ENCODE measurements at regions not wholly inside any gene's neighbourhood (a gene's known extent, or its start where the extent isn't known, plus 50 kb on each side); places are given as distances from the start of the nearest gene placed in this dataset.
"Not testable (repeated sequence)": the region's sequence is repeated elsewhere in the genome, so short reads cannot be mapped to it uniquely, and the experiment has no call there.

DNA sequence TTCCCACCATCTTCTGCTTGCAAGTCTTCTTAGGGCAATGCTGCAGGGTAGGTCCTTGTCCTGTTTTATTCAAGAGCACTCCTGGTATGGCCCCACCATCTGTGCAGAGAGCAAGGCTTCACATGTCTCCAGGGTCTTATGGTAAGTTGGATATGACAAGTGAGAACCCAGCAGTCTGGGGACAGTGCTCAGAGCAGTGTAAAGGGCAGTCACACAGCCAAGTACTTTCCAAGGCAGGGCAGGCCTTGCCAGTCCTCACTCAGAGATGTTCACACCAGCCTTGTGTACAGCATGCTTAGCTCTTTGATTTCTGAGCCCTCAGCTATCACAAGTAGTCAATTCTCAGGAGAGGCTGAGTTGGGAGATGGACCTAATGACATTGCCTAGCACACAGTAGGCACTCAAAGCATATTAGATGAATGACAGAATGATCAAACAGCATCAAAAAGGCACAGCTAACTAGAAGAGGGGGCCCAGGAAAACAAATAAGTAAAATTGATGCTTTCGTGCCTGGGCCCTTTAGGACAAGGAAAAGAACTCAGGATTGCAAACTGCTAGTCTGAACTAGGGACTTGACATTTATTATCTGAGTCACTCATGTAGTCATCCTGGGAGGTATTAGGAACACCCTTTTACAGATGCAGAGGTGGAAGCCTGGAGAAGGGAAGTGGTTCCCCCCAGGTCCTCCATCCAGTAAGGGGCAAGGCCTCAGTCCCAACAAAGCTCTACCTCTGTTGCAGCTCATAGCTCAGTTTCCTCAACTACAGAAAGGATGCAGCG lies 86.7 kb upstream of the CTAGE1 start:
- no peak for DNase-seq

DNA sequence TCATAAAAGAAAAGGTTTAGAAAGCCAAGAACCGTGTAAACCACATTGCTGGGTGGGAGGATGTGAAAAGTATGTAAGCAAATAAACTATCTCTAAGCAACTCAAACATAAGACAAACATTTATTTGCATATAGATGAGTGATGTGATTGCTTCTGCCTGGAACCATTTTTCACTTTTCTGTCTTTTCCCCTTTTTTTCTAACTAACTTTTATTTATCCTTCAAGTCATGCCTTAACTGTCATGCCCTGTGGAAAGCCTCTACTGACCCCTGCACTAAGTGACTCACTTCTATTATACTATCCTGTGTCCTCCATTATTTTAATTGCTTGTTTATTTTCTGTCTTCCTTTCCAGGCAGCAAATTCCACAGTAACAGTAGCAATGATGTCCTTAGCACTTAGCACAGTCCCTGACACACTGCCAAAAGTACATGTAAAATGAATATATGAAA lies 87.5 kb upstream of the CTAGE1 start:
- no peak for DNase-seq

DNA sequence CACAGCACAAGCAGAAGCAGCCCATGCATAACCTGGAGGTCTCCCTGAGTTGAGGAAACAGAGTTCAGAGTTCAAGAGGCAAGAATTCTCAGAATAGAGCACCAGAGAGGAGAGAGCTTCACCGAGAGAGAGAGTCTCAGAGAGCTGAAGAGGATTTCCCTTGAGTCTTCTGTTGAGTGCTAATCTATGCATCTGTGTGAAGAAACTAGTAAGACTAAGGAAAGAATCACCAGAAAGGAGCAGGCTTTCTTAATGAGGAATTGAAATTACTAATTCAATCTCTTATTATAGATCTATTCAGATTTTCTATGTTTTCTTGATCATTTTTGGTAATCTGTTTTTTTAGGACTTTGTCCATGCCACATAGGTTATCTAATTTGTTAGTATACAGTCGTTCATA lies 89.3 kb upstream of the CTAGE1 start:
- no peak for DNase-seq

DNA sequence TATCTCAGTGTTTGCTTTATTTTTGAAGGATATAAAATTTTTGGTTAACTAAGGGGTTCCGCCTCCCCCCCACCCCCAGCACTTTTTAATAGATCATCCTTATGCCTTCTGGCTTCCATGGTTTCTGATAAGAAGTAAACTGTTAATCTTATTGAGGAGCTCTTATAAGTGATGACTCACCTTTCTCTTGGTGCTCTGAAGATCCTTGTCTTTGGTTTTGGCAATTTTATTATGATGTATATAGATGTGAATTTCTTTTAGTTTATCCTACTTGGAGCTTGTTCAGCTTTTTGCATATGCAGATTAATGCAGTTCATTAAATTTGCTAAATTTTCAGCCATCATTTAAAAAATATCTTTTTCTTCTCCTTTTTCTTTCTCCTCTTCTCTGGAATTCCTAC lies 91.7 kb upstream of the CTAGE1 start:
- no peak for DNase-seq

DNA sequence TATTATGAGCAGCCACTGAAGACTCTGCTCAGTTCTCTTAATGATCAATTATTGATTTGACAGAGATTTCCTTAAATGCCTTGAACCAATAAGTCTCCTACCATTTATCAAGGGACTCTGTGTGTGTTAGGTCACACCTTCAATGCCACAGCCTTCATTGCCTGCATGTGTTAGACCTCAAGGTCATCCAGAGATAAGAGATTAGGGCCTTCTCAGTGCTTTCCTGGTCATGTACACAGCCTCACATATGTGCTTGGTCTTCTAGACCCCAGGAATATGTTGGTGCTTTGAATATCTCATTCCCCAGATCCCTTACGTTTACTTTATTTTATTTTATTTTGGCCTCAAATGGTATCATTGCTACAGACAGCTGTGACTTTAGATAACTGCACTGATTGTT lies 93.0 kb upstream of the CTAGE1 start:
- DNase-seq, result no peak

DNA sequence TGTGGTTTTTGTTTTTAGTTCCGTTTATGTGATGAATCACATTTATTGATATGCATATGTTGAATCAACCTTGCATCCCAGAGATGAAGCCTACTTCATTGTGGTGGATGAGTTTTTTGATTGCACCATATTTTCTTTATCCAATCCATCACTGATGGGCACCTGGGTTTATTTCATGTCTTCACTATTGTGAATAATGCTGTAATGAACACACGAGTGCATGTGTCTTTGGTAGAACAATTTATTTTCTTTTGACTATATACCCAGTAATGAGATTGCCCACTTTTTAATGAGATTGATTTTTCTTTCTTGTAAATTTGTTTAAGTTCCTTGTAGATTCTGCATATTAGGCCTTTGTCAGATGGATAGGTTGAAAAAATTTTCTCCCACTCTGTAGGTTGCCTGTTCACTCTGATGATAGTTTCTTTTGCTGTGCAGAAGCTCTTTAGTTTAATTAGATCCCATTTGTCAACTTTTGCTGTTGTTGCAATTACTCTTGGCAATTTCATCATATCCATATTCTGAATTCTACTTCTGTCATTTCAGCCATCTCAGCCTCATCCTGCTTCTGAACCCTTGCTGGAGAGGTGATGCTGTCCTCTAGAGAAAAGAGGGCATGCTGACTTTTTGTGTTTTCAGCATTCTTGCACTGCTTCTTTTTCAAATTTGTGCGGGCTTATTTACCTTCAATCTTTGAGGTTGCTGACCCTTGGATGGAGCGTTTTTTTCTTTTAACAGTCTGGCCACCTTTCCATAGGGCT lies 96.2 kb upstream of the CTAGE1 start:
- no peak for DNase-seq

DNA sequence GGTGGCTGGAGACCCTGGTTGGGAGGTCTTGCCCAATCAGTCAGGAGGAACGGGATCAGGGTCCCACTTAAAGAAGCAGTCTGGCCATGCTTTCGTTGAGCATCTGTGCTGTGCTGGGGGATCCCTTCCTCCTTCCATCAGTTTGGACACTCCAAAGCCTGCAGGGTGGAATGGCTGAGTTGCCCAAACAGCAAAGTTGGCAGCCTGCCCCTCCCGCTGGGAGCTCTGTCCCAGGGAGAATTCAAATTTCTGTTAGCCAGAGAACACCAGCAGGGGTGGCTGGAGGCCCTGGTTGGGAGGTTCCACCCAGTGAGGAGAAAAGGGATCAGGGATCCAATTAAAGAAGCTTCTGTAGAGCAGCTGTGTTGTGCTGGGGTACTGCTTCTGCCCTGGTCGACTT lies 96.9 kb upstream of the CTAGE1 start:
- DNase-seq, result no peak

DNA sequence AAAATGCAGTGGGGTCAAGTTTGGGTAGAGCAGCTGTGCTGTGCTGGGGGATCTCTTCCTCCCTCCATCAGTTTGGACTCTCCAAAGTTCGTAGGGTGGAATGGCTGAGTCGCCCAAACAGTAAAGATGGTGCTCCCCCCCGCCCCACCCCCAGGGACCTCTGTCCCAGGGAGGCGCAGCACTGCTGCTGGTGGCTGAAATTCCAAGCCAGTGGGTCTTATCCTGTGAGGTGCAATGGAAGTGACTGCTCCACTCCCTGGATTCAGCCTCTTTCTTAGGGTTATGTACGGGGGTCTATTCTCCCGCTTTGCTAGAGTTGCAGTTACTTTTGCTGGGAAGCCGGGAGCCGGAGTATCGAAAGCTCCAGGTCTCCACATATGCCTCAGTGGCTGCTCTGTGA lies 97.5 kb upstream of the CTAGE1 start:
- DNase-seq, result no peak

DNA sequence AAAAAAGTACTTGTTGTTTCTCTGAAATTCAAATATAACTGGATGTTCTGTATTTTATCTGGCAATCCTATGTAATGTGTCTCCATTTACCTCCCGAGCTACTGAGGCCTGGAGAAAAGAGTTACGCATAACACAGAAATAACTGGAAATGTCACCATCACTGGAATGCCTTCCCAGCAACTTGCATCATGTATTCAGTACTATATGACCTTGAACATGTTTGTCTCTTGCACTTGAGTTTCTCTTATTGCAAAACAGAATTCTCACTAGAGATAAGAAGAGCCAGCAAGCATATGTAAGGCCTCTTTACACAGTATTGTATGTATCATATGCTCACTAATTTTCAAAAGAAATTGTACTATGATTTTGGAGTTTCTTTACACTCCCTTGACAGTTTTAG lies 99.6 kb upstream of the CTAGE1 start:
- DNase-seq, result no peak

DNA sequence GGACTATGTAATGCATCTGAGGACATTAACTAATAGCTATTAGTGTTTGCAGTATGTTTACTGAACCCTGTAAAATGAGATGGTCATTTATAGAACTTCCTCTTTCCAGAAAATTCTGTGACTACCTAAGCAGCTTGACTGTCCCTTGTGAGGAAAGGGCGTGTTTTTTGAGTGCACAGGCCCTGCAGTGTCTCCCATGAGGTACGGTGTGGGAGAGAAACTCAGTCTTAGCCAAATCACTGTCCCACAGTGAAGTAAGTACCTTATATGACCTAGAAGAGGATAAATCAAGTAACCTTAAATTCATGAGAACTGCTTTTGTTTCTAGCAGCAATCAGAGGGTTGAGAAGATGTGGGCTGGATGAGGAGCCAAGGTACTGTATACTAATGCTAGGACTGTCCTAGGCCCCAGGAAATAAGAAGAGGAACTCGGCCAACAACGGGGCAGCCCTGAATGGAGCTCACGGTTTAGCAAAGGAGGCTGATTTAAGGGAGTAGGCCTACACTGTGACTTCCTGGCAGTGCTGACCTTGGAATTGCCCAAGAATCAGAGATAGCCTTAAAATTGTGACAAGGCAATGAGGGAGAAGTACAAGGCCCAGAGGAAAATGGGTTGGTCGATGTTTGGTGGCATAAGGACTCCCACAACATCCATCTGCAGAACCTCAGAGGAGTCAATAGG lies 103.5 kb upstream of the CTAGE1 start:
- no peak for DNase-seq

DNA sequence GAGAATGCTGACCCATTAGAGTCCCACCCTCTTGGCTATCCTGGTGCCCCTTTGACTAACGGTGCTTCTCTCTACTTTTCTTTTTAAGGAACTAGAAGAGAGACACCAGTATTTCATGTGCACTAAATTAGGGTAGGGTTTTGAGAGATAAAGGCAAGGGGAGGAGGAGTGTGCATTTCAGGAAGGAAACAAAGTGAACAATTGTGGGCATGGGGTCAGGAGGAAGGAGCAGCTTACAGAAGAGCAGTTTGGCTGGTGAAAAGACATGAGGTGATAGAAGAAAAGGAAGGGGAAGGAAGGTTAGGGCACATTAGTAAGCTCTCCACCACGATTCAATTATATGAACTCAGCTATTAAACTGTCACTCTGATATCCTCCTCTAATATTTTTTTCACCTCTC lies 105.8 kb upstream of the CTAGE1 start:
- DNase-seq, result no peak

DNA sequence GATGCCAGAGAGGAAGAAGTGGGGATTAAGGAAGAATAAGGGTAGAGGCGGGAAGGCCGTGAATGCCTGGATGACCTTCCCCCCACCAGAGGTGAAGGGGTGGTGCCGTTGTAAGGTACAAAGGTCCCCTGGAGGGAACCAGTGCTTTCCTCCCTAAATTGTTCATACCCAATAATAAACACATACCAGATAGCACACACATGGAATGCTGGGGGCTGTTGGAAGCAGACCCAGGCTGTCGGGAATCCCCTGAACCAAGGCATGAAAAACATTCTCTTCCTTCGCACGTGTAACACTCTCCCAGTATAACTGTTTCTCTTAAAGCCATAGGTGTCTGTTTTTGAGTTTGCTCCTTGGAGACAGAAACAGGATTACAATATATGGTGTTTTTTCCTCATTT lies 107.1 kb upstream of the CTAGE1 start:
- DNase-seq, result no peak

DNA sequence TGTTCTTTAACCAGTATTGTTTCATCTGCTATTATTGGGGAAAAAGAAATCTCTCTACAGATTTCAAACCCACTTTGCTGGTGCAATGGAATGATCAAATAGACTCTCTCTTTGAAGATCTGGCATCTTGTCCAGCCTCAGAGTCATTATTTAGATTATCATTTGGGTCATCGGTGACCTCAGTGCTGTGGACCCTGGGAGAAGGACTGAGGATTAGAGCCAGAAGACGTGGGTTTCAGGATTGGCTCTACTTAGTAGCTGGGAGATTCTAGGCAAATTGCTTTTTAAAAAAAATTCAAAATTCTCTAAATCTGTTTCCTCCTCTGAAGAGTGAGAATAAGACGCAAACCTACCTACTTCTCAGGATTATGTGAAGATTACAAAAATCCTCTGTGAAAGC lies 107.6 kb upstream of the CTAGE1 start:
- no peak for DNase-seq

DNA sequence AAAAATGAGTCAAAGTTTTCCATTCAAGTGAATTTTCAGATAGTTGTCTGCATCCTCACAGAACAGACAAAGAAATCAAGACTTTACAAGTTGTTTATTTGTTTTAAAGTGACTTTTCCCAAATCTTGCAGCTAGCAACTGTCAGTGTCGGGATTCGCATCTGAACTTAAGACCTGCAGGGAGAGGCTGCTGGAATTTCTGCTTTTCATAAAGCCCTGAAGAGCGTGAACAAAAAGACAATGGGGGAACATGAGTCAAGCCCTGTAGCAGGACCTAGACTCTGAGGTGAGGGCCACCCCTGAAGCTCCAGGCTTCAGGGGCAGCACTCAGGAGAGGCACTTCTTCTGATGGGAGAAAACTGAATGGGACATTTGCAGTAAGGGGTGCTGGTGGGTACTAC lies 108.2 kb upstream of the CTAGE1 start:
- DNase-seq, result no peak

DNA sequence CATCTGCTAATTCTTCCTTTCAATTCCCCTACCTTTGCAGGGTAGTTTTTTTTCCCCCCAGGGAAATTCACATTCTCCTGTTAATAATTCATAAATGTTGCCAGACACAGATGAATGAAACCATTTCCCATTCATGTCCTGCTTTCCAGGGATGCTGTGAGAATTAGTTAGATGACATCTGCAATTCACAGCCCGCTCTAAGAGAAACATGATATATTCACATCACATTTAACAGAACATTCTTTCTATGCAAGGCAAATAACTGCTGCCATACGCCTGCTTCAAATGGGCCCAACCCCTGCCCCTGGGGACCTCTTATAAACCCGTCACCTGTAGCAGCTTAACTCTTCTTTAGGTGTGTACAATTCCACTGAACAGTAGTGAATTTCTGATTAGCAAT lies 110.6 kb upstream of the CTAGE1 start:
- DNase-seq, result no peak

DNA sequence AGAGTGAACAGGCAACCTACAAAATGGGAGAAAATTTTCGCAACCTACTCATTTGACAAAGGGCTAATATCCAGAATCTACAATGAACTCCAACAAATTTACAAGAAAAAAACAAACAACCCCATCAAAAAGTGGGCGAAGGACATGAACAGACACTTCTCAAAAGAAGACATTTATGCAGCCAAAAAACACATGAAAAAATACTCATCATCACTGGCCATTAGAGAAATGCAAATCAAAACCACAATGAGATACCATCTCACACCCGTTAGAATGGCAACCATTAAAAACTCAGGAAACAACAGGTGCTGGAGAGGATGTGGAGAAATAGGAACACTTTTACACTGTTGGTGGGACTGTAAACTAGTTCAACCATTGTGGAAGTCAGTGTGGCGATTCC lies 117.0 kb upstream of the CTAGE1 start:
- DNase-seq, result not testable (repeated sequence)

DNA sequence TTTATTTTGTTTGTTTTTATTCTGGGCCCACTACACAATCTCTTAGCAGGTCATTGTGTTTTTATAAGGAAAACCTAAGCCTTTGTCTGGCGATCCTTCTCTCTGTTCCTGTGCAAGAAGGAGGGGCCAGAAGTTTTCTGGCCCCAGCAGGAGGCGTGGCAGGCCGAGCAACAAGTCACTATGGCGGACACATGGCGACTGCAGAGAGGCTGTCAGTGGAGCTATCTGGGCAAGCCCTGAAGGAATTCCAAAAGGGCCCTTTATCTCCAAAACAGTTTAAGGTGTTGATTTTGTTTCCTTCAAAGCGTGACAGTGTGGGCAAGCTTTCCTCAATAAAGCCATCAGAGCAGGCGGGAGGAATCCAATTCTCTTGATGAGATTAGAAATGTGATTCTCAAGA lies 118.8 kb upstream of the CTAGE1 start:
- no peak for DNase-seq

DNA sequence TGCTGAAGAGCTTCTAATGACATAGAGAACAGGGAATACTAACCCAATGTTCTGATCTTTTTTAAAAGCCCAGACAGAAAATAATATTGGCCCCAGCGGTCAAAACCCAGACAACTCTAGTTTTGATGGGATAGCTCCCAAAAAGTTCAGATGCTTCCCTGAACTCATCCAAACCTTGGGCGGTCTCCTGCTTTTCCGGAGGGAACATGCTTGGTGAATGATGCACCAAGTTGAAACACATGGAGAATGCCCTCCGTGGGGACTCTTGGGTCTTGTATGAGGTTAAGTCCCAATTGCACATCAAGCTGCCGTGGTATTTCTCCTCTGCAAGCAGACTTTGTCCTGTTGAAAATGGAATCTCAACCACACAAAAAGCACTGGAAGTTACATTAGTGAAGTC lies 120.7 kb upstream of the CTAGE1 start:
- DNase-seq, result no peak

DNA sequence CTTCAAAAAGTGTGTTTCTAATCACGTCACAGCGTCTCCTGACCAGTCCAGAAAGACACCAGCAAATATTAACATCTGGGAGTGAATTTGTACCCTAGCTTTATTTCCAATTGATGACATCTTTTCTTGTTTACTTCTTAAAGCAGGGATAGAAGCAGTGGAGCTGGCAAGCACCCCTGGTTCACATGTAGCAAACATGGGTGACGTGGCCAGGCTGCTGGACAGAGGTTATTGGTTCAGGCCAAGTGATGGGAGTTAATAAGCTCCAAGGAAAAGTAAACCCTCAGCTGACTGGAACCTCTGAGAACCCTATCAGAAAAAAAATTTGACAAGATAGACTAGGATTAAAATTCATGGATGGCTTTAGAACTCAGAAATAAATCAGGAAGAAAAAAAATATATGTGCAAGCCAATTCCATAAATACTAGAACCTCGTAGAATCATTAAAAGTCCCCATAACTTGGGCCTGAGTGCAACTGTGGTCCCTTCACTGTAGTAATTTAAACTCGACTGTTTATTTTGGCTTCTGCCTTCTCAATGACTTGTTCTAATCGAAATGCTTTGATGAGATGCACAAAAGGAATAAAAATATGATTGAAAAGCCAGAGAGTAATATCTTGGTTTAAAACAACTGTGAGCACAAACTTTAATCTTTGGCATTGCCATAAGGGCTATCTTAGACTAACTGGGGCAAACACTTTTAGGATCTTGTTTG lies 121.5 kb upstream of the CTAGE1 start:
- no peak for DNase-seq

DNA sequence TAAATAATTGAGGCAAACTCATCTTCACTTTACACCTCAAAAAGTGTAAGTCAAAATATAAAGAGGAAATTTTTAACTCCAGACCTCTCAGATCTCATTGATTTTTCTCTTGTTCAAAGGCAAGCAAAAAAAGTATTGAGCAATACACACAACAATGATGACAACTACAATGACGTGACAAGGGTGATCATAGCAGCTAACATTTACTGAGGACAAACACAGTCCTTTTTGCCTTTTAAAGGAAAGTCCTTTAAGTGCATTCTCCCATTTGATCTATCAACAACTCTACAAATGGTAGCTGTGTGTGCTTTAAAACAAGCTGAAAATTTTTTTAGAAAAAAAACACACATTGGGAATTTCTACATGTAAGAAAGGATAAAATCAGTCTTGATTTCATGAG lies 123.5 kb upstream of the CTAGE1 start:
- no peak for DNase-seq

DNA sequence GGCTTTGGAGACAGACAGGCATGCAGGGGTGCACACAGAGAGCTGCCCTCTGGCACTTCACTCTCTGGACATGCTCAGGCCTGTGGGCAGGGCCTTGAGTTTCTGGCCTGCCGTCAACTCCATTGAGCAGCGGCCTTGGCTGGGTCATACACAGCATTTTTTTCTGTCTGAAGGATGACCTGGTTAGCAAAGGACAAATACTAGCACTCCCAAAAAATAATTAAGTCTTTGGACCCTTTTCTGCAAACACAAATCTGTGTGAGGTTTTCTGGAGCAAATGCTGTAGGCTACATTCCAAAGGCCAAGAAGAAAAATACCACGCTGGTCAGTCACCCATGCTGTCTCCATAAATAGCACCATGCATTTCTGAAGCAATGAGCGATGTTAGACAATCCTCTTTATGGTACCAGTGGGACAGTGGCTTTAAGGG lies 124.7 kb upstream of the CTAGE1 start:
- DNase-seq, result no peak

DNA sequence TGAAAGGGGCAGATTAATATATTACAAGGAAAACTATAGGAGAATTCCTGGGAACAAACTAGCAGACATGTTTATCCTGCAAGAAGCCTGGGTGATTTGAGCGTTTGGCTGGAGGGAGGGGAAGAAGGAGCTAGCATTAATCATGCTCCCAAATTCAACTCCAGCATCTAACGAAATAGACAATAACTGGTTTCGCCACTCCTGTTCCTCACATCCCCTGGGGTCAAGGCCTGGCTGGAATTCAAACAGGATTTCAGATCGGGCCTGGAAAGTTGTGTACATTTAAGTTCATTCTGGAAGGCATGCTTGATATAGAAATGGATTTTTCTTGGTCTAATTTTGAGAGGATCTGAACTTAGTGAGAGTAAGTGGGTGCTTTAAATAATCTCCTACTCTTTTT lies 126.1 kb upstream of the CTAGE1 start:
- DNase-seq, result no peak

DNA sequence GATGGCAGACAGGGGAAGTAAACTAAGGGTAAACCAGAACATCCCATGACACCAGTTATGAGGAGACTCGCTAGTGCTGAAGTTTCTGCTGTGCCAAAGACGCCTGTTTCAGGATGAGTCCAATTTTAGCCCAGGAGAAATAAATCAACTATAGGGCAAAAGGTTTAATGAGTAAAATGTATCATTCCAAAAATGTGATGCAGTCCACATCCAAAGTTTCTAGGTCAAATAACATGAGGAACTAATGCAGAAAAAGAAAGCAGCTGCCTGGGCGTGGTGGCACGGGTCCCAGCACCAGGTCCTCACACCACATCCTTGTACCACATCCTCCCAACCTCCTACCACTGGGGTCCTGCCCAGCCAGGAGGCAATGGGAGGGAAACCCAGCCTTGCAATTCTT lies 126.9 kb upstream of the CTAGE1 start:
- DNase-seq, result no peak
